Fibroblast of lung (primary cell): ENCODE measurements at regions not wholly inside any gene's neighbourhood (a gene's known extent, or its start where the extent isn't known, plus 50 kb on each side); places are given as distances from the start of the nearest gene placed in this dataset.

ENCODE experiments used
- CTCF ChIP-seq, 2 donors: IDR thresholded peaks in 1 of 2; conservative IDR thresholded peaks in 1 of 2; 1 replicate in 1 of 2; 2 replicates in 1 of 2; pipeline ENCODE4 v1.5.1; 2011 to 2012; ENCODE audit warnings: low read length in 2 of 2, control low read depth in 1 of 2, inconsistent platforms in 1 of 2, low read depth in 1 of 2, mild to moderate bottlenecking in 1 of 2
- EZH2 ChIP-seq: IDR thresholded peaks from 2 replicates; pipeline ENCODE4 v1.5.1; 2012; ENCODE audit warnings: low read length, control low read depth, mild to moderate bottlenecking; ENCODE audit errors: missing control alignments

- TF ChIP-seq CTCF (conservative IDR thresholded peaks at IDR 0.05 in 1 of 2, IDR thresholded peaks at IDR 0.05 in 1 of 2; ENCODE audit: low read depth in 1 of 2, low read length in 2 of 2) (no peak), EZH2 (no peak)
These were observed 217.5 kb upstream of the TNC start for GRCh38 chr9:115335439-115335838.
